SK-N-SH treated with all-trans-retinoic acid at 6 μM for 48 hours (cell line): ENCODE measurements at regions not wholly inside any gene's neighbourhood (a gene's known extent, or its start where the extent isn't known, plus 50 kb on each side); places are given as distances from the start of the nearest gene placed in this dataset.

Experiments
- ATAC-seq: fragments of 200-7000 bp; cut with Tn5 transposase; 3 replicates; pipeline ENCODE4 v1.9.1; 2020; ENCODE audit warnings: mild to moderate bottlenecking, moderate library complexity
- ARNTL ChIP-seq: fragments of 450-650 bp; formaldehyde crosslinking; IDR thresholded peaks from 2 replicates; pipeline ENCODE4 v1.5.0; 2020; ENCODE audit warnings: low read depth, mild to moderate bottlenecking, moderate library complexity, borderline replicate concordance
- BACH2 ChIP-seq: fragments of 250-450 bp; sonication (Bioruptor Pico); IDR thresholded peaks from 2 replicates; pipeline ENCODE4 v1.9.0; 2021; ENCODE audit warnings: mild to moderate bottlenecking, borderline replicate concordance
- CSDC2 ChIP-seq: fragments of 250-450 bp; sonication (Bioruptor Pico); IDR thresholded peaks from 2 replicates; pipeline ENCODE4 v1.5.0; 2020; ENCODE audit warnings: mild to moderate bottlenecking, moderate library complexity
- PATZ1 ChIP-seq: fragments of 250-450 bp; sonication (Bioruptor Pico); IDR thresholded peaks from 2 replicates; pipeline ENCODE4 v1.8.0; 2020; ENCODE audit warnings: mild to moderate bottlenecking, moderate library complexity, borderline replicate concordance
- PPARA ChIP-seq: fragments of 250-450 bp; sonication (Bioruptor Pico); IDR thresholded peaks from 2 replicates; pipeline ENCODE4 v1.5.0; 2020; ENCODE audit warnings: mild to moderate bottlenecking, borderline replicate concordance
- RARB ChIP-seq: fragments of 250-450 bp; sonication (Bioruptor Pico); IDR thresholded peaks from 2 replicates; pipeline ENCODE4 v1.8.0; 2021; ENCODE audit warnings: mild to moderate bottlenecking, moderate library complexity
- TOX ChIP-seq: fragments of 250-450 bp; sonication (Bioruptor Pico); IDR thresholded peaks from 2 replicates; pipeline ENCODE4 v1.8.0; 2021; ENCODE audit warnings: mild to moderate bottlenecking, moderate library complexity, borderline replicate concordance
- ZC3H10 ChIP-seq: fragments of 250-450 bp; sonication (Bioruptor Pico); IDR thresholded peaks from 2 replicates; pipeline ENCODE4 v1.5.1; 2021; ENCODE audit warnings: mild to moderate bottlenecking, moderate library complexity
- ZFP3 ChIP-seq: fragments of 250-450 bp; sonication (Bioruptor Pico); IDR thresholded peaks from 2 replicates; pipeline ENCODE4 v1.5.0; 2020; ENCODE audit warnings: mild to moderate bottlenecking, moderate library complexity
- ZFP30 ChIP-seq: fragments of 450-650 bp; formaldehyde crosslinking; IDR thresholded peaks from 2 replicates; pipeline ENCODE4 v1.5.0; 2022; ENCODE audit warnings: mild to moderate bottlenecking, moderate library complexity
- ZNF565 ChIP-seq: fragments of 450-650 bp; formaldehyde crosslinking; conservative IDR thresholded peaks from 2 replicates; pipeline ENCODE4 v1.5.0; 2020; ENCODE audit warnings: low read depth, mild to moderate bottlenecking, moderate library complexity
- ZNF70 ChIP-seq: fragments of 450-650 bp; formaldehyde crosslinking; IDR thresholded peaks from 2 replicates; pipeline ENCODE4 v1.5.0; 2020; ENCODE audit warnings: mild to moderate bottlenecking, moderate library complexity
- ZNF8 ChIP-seq: fragments of 450-650 bp; formaldehyde crosslinking; IDR thresholded peaks from 2 replicates; pipeline ENCODE4 v1.5.0; 2020; ENCODE audit warnings: mild to moderate bottlenecking, moderate library complexity
- TF ChIP-seq, protein P1 (sequence below): fragments of 250-450 bp; sonication (Bioruptor Pico); IDR thresholded peaks from 2 replicates; pipeline ENCODE4 v1.5.0; 2020; ENCODE audit warnings: mild to moderate bottlenecking, moderate library complexity
- TF ChIP-seq, protein P2 (sequence below): fragments of 250-450 bp; sonication (Bioruptor Pico); IDR thresholded peaks from 2 replicates; pipeline ENCODE4 v1.8.0; 2021; ENCODE audit warnings: low read depth, mild to moderate bottlenecking, moderate library complexity, borderline replicate concordance
- TF ChIP-seq, protein P3 (sequence below): fragments of 250-450 bp; sonication (Bioruptor Pico); IDR thresholded peaks from 2 replicates; pipeline ENCODE4 v1.5.1; 2021; ENCODE audit warnings: mild to moderate bottlenecking, moderate library complexity

DNA sequence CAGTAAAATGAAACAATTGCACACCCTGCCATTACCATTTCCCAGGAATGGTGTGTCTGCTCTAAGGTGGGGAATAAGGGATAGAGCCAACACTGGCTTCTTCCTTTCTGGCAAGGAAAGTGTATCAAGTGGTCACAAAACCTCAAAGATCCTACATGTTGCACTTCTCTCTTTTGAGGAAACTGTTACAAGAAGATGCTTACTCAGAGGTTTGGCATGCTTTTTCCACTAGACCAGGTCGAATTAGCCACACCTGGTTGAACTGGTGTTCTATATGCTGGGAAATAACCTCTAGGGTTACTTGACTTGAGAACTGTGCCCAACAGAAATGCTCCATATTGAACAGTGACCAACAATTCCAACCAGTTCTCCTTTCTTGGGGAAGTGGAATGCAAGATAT is 102.9 kb downstream of the LRRN1 start:
- no peak for ATAC-seq
- TF ChIP-seq ZNF70 (CRISPR knock-in tag) (no peak), ZFP3 (CRISPR knock-in tag) (no peak), CSDC2 (CRISPR knock-in tag) (no peak), ARNTL (CRISPR knock-in tag) (no peak), ZNF8 (CRISPR knock-in tag) (no peak), TOX (no peak)
- TF ChIP-seq, protein P1, sequence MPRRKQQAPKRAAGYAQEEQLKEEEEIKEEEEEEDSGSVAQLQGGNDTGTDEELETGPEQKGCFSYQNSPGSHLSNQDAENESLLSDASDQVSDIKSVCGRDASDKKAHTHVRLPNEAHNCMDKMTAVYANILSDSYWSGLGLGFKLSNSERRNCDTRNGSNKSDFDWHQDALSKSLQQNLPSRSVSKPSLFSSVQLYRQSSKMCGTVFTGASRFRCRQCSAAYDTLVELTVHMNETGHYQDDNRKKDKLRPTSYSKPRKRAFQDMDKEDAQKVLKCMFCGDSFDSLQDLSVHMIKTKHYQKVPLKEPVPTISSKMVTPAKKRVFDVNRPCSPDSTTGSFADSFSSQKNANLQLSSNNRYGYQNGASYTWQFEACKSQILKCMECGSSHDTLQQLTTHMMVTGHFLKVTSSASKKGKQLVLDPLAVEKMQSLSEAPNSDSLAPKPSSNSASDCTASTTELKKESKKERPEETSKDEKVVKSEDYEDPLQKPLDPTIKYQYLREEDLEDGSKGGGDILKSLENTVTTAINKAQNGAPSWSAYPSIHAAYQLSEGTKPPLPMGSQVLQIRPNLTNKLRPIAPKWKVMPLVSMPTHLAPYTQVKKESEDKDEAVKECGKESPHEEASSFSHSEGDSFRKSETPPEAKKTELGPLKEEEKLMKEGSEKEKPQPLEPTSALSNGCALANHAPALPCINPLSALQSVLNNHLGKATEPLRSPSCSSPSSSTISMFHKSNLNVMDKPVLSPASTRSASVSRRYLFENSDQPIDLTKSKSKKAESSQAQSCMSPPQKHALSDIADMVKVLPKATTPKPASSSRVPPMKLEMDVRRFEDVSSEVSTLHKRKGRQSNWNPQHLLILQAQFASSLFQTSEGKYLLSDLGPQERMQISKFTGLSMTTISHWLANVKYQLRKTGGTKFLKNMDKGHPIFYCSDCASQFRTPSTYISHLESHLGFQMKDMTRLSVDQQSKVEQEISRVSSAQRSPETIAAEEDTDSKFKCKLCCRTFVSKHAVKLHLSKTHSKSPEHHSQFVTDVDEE (CRISPR knock-in tag): no peak

GRCh38 chr3:3906171-3906570 is 106.9 kb downstream of the LRRN1 start:
- TF ChIP-seq BACH2 (CRISPR knock-in tag) (no peak), PATZ1 (no peak), PPARA (CRISPR knock-in tag) (no peak), ZC3H10 (CRISPR knock-in tag) (no peak), ZNF565 (no peak)
- TF ChIP-seq, protein P2, sequence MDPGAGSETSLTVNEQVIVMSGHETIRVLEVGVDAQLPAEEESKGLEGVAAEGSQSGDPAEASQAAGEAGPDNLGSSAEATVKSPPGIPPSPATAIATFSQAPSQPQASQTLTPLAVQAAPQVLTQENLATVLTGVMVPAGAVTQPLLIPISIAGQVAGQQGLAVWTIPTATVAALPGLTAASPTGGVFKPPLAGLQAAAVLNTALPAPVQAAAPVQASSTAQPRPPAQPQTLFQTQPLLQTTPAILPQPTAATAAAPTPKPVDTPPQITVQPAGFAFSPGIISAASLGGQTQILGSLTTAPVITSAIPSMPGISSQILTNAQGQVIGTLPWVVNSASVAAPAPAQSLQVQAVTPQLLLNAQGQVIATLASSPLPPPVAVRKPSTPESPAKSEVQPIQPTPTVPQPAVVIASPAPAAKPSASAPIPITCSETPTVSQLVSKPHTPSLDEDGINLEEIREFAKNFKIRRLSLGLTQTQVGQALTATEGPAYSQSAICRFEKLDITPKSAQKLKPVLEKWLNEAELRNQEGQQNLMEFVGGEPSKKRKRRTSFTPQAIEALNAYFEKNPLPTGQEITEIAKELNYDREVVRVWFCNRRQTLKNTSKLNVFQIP (CRISPR knock-in tag): no peak
- no peak for ATAC-seq

GRCh38 chr3:3907023-3907422 is 107.8 kb downstream of the LRRN1 start:
- ATAC-seq: no peak

More at GRCh38 chr3:3907023-3907422, 107.8 kb downstream of the LRRN1 start:
- TF ChIP-seq, protein P3, sequence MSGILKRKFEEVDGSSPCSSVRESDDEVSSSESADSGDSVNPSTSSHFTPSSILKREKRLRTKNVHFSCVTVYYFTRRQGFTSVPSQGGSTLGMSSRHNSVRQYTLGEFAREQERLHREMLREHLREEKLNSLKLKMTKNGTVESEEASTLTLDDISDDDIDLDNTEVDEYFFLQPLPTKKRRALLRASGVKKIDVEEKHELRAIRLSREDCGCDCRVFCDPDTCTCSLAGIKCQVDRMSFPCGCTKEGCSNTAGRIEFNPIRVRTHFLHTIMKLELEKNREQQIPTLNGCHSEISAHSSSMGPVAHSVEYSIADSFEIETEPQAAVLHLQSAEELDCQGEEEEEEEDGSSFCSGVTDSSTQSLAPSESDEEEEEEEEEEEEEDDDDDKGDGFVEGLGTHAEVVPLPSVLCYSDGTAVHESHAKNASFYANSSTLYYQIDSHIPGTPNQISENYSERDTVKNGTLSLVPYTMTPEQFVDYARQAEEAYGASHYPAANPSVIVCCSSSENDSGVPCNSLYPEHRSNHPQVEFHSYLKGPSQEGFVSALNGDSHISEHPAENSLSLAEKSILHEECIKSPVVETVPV (CRISPR knock-in tag): no peak
- TF ChIP-seq RARB (CRISPR knock-in tag) (no peak), ZNF8 (CRISPR knock-in tag) (no peak), ZFP30 (CRISPR knock-in tag) (no peak), ZNF70 (CRISPR knock-in tag) (no peak), CSDC2 (CRISPR knock-in tag) (no peak), PATZ1 (no peak), TOX (no peak)
- TF ChIP-seq, protein P1 (CRISPR knock-in tag): no peak
- TF ChIP-seq, all 23 proteins: peak for 0
